Esophagus squamous epithelium (tissue), 5 donors: ENCODE measurements at regions not wholly inside any gene's neighbourhood (a gene's known extent, or its start where the extent isn't known, plus 50 kb on each side); places are given as distances from the start of the nearest gene placed in this dataset.

ENCODE experiments used
- DNase-seq: peaks from one replicate; lab custom pipeline; 2025; lab: John Stamatoyannopoulos, UW
- H3K27ac ChIP-seq, 4 donors: fragments of 200-600 bp; sonication (generic); one replicate each; pipeline ENCODE4 v1.5.1; 2016 to 2019; ENCODE audit warnings: mild to moderate bottlenecking in 1 of 4
- H3K27me3 ChIP-seq, 4 donors: fragments of 200-600 bp; sonication (generic); 1 replicate in 3 of 4; 2 replicates in 1 of 4; pipeline versions ENCODE4 v1.5.1 to v1.6.0; 2017 to 2021; ENCODE audit warnings: antibody characterized with exemption in 1 of 4
- H3K36me3 ChIP-seq, 3 donors: fragments of 200-600 bp; sonication (generic); one replicate each; pipeline ENCODE4 v1.5.1; 2016 to 2019
- H3K4me1 ChIP-seq, 3 donors: fragments of 200-600 bp; sonication (generic); one replicate each; pipeline ENCODE4 v1.5.1; 2017 to 2019
- H3K4me3 ChIP-seq, 4 donors: fragments of 200-600 bp; sonication (generic); 1 replicate in 3 of 4; 2 replicates in 1 of 4; pipeline ENCODE4 v1.5.1; 2016 to 2019; ENCODE audit warnings: mild to moderate bottlenecking in 2 of 4, moderate library complexity in 1 of 4
- H3K9me3 ChIP-seq, 3 donors: fragments of 200-600 bp; sonication (generic); one replicate each; pipeline ENCODE4 v1.5.1; 2016 to 2019
- CTCF ChIP-seq, 6 experiments: fragments of 450-650 bp in 4 of 6; fragments of 200-600 bp in 2 of 6; sonication (generic) in 2 of 6; IDR thresholded peaks; one replicate each; pipeline ENCODE4 v1.5.1; 2016 to 2019; ENCODE audit warnings: antibody characterized with exemption in 6 of 6, mild to moderate bottlenecking in 4 of 6, moderate library complexity in 4 of 6
- POLR2A ChIP-seq, 4 donors: fragments of 450-650 bp; IDR thresholded peaks; one replicate each; pipeline ENCODE4 v1.6.1; 2017; ENCODE audit warnings: antibody characterized with exemption in 4 of 4, mild to moderate bottlenecking in 4 of 4, moderate library complexity in 3 of 4
- WGBS, 2 donors: methylation state at CpG; one replicate each; pipeline ENCODE4 v1.1.5; 2018; 5-methylcytosine and 5-hydroxymethylcytosine counted together
- intact Hi-C: fragments of 100-400 bp; cut with DNase I; formaldehyde crosslinking; loops from one replicate; pipeline ENCODE4 v1.15.0; 2022
- donor health status: DM: yes; HTN: yes; CAD: no.

DNA sequence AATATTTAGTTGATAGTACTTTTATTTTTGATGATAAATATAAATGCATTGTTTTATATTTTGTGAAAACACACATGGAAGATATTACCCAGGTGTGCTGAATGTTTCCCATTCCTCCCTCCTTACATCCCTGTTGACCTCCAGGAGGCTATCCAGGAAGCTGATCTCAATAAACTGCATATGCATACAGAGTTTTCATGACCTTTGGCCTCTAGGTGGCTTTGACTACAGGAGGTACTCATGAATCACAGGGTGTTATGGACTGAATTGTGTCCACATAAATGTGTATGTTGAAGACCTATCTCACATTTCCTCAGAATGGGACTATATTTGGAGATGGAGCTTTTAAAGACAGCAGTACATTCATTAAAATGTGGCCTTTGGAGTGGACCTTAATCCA is 914.9 kb upstream of the NCAM2 start:
- H3K4me3 ChIP-seq = no peak overlapping the region

DNA sequence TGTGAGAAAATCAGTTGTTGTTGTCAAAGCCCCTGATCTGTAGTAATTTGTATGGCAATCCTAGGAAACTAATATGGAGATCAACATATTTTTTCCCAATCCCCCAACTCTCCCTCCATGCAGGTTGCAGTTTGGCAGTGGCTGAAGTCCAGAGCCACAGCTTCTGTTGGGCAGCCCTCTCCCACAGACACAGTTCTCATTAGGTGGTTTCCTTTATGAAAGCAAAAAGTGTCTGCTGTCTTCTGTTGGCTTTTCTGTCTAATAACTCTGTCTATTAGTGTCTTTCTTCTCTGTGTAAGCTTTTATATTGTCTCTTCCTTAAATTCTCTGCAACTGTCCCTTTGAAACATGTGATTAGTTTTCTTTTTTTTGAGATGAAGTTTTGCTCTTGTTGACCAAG is 914.3 kb upstream of the NCAM2 start:
- H3K27me3 ChIP-seq = no peaks in the 10 kb centered on the region
- no peak for TF ChIP-seq POLR2A (IDR thresholded peaks at IDR 0.05)
- no peak for TF ChIP-seq CTCF (IDR thresholded peaks at IDR 0.05)
- H3K4me3 ChIP-seq = no peak overlapping the region
- no peak overlapping the region for H3K27ac ChIP-seq
- intact Hi-C loops = no loop called here
- H3K4me1 ChIP-seq = no peaks in the 10 kb centered on the region
- H3K36me3 ChIP-seq = no peaks in the 10 kb centered on the region
- DNase-seq = no peak
- H3K9me3 ChIP-seq = peaks cover 0 to 4% (median 0%) of the 10 kb centered on the region in 3 donors

More for the DNA sequence above, 914.9 kb upstream of the NCAM2 start:
- no peak overlapping the region for H3K27ac ChIP-seq
- H3K4me1 ChIP-seq = no peaks in the 10 kb centered on the region
- TF ChIP-seq POLR2A (IDR thresholded peaks at IDR 0.05) (no peak), CTCF (IDR thresholded peaks at IDR 0.05) (no peak)
- no peak for DNase-seq
- no peaks in the 10 kb centered on the region for H3K36me3 ChIP-seq
- no peaks in the 10 kb centered on the region for H3K27me3 ChIP-seq
- peaks cover 0 to 4% (median 0%) of the 10 kb centered on the region in 3 donors for H3K9me3 ChIP-seq
- intact Hi-C loops = no loop called here

GRCh38 chr21:20086508-20086907 is 911.7 kb upstream of the NCAM2 start:
- H3K4me1 ChIP-seq = no peaks in the 10 kb centered on the region
- TF ChIP-seq POLR2A (IDR thresholded peaks at IDR 0.05) (no peak), CTCF (IDR thresholded peaks at IDR 0.05) (no peak)

DNA sequence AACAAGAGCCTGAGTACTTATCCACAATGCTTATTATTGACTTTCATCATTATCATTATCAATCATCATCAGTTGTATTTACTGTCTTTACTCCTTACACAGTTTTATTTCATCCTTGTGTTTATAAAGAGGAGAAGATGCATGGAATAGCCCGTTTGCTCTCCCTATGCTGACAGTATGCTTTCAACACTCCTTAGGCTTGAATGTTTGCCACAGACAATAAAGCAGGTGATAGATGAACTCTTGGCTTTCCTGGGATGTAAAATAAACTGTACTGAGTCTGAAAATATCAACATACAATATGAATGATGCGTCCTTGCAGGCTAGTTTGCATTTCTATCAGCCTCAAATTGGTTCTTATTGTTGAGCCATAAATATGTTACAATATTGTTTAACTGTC is 891.8 kb upstream of the NCAM2 start:
- no peaks in the 10 kb centered on the region for H3K4me1 ChIP-seq
- WGBS, 2 donors = 11 to 15% methylated on average over 2 of the region's 2 CpGs
- no peaks in the 10 kb centered on the region for H3K36me3 ChIP-seq
- H3K27me3 ChIP-seq = no peaks in the 10 kb centered on the region
- H3K4me3 ChIP-seq = no peak overlapping the region
- TF ChIP-seq POLR2A (IDR thresholded peaks at IDR 0.05) (no peak), CTCF (IDR thresholded peaks at IDR 0.05) (no peak)
- DNase-seq = no peak
- intact Hi-C loops = no loop called here
- H3K27ac ChIP-seq = no peak overlapping the region
- H3K9me3 ChIP-seq = no peaks in the 10 kb centered on the region

More at GRCh38 chr21:20086508-20086907, 911.7 kb upstream of the NCAM2 start:
- peaks cover 0 to 6% (median 0%) of the 10 kb centered on the region in 3 donors for H3K9me3 ChIP-seq
- no peaks in the 10 kb centered on the region for H3K27me3 ChIP-seq
- 72 to 73% methylated on average over 3 of the region's 3 CpGs for WGBS, 2 donors
- H3K27ac ChIP-seq = no peak overlapping the region
- H3K36me3 ChIP-seq = no peaks in the 10 kb centered on the region
- DNase-seq = no peak
- no peak overlapping the region for H3K4me3 ChIP-seq
- intact Hi-C loops = no loop called here

GRCh38 chr21:20108016-20108415 is 890.2 kb upstream of the NCAM2 start:
- no peaks in the 10 kb centered on the region for H3K36me3 ChIP-seq
- 19 to 20% methylated on average over 1 of the region's 1 CpG for WGBS, 2 donors
- intact Hi-C loops = no loop called here

More at GRCh38 chr21:20108016-20108415, 890.2 kb upstream of the NCAM2 start:
- H3K4me3 ChIP-seq = no peak overlapping the region
- no peaks in the 10 kb centered on the region for H3K27me3 ChIP-seq
- H3K27ac ChIP-seq = no peak overlapping the region
- no peaks in the 10 kb centered on the region for H3K4me1 ChIP-seq
- no peak for DNase-seq
- no peaks in the 10 kb centered on the region for H3K9me3 ChIP-seq
- no peak for TF ChIP-seq POLR2A (IDR thresholded peaks at IDR 0.05)
- no peak for TF ChIP-seq CTCF (IDR thresholded peaks at IDR 0.05)
